ENCODE measurements at regions not wholly inside any gene's neighbourhood (a gene's known extent, or its start where the extent isn't known, plus 50 kb on each side); places are given as distances from the start of the nearest gene placed in this dataset.

- H3K36me3 Mint-ChIP-seq (ENCODE audit: insufficient read depth, unreplicated experiment): peaks cover 4% of the 10 kb centered on the region
- H3K27me3 Mint-ChIP-seq (ENCODE audit: insufficient read depth, unreplicated experiment): no peaks in the 10 kb centered on the region
- POLR2A ChIA-PET: no interaction called here
- H3K9me3 Mint-ChIP-seq (ENCODE audit: unreplicated experiment): peaks cover 40% of the 10 kb centered on the region
- Histone ChIP-seq H3K4me1 (no peaks in the 10 kb centered on the region), H3K36me3 (ENCODE audit: control insufficient read depth, insufficient read depth, low read length) (no peaks in the 10 kb centered on the region), H3K27me3 (replicated peaks; ENCODE audit: control insufficient read depth, insufficient read depth, low read length) (no peaks in the 10 kb centered on the region), H3K9me3 (peaks cover 5% of the 10 kb centered on the region), H3K4me3 (ENCODE audit: low read depth, low read length) (no peak overlapping the region)
- DNase-seq: no peak
- intact Hi-C loops (cut with micrococcal nuclease; ENCODE audit: unreplicated experiment): no loop called here
- BruUV-seq (replicated peaks): no TSS peak
- TF ChIP-seq CTCF (IDR thresholded peaks at IDR 0.05; ENCODE audit: insufficient read depth in 1 of 2, low read depth in 1 of 2, low read length in 1 of 2, severe bottlenecking in 1 of 2, unreplicated experiment in 1 of 2): no peak
- no peaks in the 10 kb centered on the region for H3K4me1 Mint-ChIP-seq (ENCODE audit: low read depth, unreplicated experiment)
- CTCF ChIA-PET: no interaction called here
- H3K27ac Mint-ChIP-seq (ENCODE audit: unreplicated experiment): no peak overlapping the region
- H3K4me3 Mint-ChIP-seq (ENCODE audit: unreplicated experiment): no peak overlapping the region
Observed at GRCh38 chr7:52323202-52323746, 712.2 kb upstream of the POM121L12 start.

- Mint-ChIP-seq H3K27ac (ENCODE audit: unreplicated experiment) (no peak overlapping the region), H3K4me1 (ENCODE audit: low read depth, unreplicated experiment) (no peaks in the 10 kb centered on the region), H3K4me3 (ENCODE audit: unreplicated experiment) (no peak overlapping the region), H3K9me3 (ENCODE audit: unreplicated experiment) (peaks cover 52% of the 10 kb centered on the region), H3K27me3 (ENCODE audit: insufficient read depth, unreplicated experiment) (no peaks in the 10 kb centered on the region), H3K36me3 (ENCODE audit: insufficient read depth, unreplicated experiment) (peaks cover 4% of the 10 kb centered on the region)
- DNase-seq: no peak
- no peaks in the 10 kb centered on the region for H3K4me1 ChIP-seq
- no peaks in the 10 kb centered on the region for H3K36me3 ChIP-seq (ENCODE audit: control insufficient read depth, insufficient read depth, low read length)
- H3K27me3 ChIP-seq (replicated peaks; ENCODE audit: control insufficient read depth, insufficient read depth, low read length): no peaks in the 10 kb centered on the region
- H3K9me3 ChIP-seq: peaks cover 13% of the 10 kb centered on the region
- no peak for TF ChIP-seq CTCF (IDR thresholded peaks at IDR 0.05; ENCODE audit: insufficient read depth in 1 of 2, low read depth in 1 of 2, low read length in 1 of 2, severe bottlenecking in 1 of 2, unreplicated experiment in 1 of 2)
- BruUV-seq (replicated peaks): no TSS peak
- ChIA-PET CTCF (no interaction called here), POLR2A (no interaction called here)
- no peak overlapping the region for H3K4me3 ChIP-seq (ENCODE audit: low read depth, low read length)
- intact Hi-C loops (cut with micrococcal nuclease; ENCODE audit: unreplicated experiment): no loop called here
Observed at GRCh38 chr7:52320610-52321009, 714.8 kb upstream of the POM121L12 start.

- Mint-ChIP-seq H3K27ac (ENCODE audit: unreplicated experiment) (no peak overlapping the region), H3K36me3 (ENCODE audit: insufficient read depth, unreplicated experiment) (no peaks in the 10 kb centered on the region), H3K9me3 (ENCODE audit: unreplicated experiment) (peaks cover 41% of the 10 kb centered on the region), H3K4me1 (ENCODE audit: low read depth, unreplicated experiment) (no peaks in the 10 kb centered on the region), H3K27me3 (ENCODE audit: insufficient read depth, unreplicated experiment) (no peaks in the 10 kb centered on the region), H3K4me3 (ENCODE audit: unreplicated experiment) (no peak overlapping the region)
- Histone ChIP-seq H3K4me1 (no peaks in the 10 kb centered on the region), H3K27me3 (replicated peaks; ENCODE audit: control insufficient read depth, insufficient read depth, low read length) (no peaks in the 10 kb centered on the region), H3K4me3 (ENCODE audit: low read depth, low read length) (no peak overlapping the region), H3K36me3 (ENCODE audit: control insufficient read depth, insufficient read depth, low read length) (no peaks in the 10 kb centered on the region), H3K9me3 (peaks cover 13% of the 10 kb centered on the region)
- TF ChIP-seq CTCF (IDR thresholded peaks at IDR 0.05; ENCODE audit: insufficient read depth in 1 of 2, low read depth in 1 of 2, low read length in 1 of 2, severe bottlenecking in 1 of 2, unreplicated experiment in 1 of 2): no peak
- no TSS peak for BruUV-seq (replicated peaks)
- intact Hi-C loops (cut with micrococcal nuclease; ENCODE audit: unreplicated experiment): no loop called here
- CTCF ChIA-PET: no interaction called here
- POLR2A ChIA-PET: no interaction called here
- no peak for DNase-seq
Observed at GRCh38 chr7:52317921-52318320, 717.5 kb upstream of the POM121L12 start.

Data from Caco-2 (cell line).